GM12892 (cell line): ENCODE measurements at regions not wholly inside any gene's neighbourhood (a gene's known extent, or its start where the extent isn't known, plus 50 kb on each side); places are given as distances from the start of the nearest gene placed in this dataset.

ENCODE experiments used
- DNase-seq: peaks from one replicate; pipeline ENCODE4 v3.0.0; 2011; ENCODE audit not compliant: insufficient read length
- FAIRE-seq: peaks from 2 replicates; lab custom pipeline; 2011; peaks lifted over from hg19 to GRCh38; lab: Jason Lieb, UNC
- POLR2A ChIP-seq: IDR thresholded peaks from 2 replicates; pipeline ENCODE4 v1.6.1; 2011; ENCODE audit warnings: low read depth, low read length, control low read depth
- POLR2AphosphoS5 ChIP-seq: IDR thresholded peaks from 2 replicates; pipeline ENCODE4 v1.6.1; 2011; ENCODE audit warnings: low read depth, low read length, control low read depth
- TAF1 ChIP-seq: IDR thresholded peaks from 2 replicates; pipeline ENCODE4 v1.6.1; 2011; ENCODE audit warnings: low read depth, mild to moderate bottlenecking, control low read depth, low read length, borderline replicate concordance

DNA sequence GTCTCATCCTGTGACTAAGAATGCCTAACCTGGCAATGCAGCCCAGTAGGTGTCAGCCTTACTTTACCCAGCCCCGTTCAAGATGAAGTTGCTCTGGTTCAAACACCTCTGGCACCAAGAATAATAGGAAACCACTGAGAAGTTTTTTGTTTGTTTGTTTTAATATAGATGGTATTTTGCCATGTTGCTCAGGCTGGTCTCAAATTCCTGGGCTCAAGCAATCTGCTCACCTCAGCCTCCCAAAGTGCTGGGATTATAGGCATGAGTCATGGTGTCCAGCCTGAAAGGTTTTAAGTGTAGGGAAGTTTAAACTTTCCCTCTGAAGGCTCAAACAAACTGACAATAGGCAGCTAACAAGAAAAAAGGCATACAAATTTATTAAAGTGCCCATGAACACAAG lies 51.2 kb upstream of the ABCC4 start:
- TF ChIP-seq POLR2AphosphoS5 (no peak), POLR2A (no peak), TAF1 (no peak)
- FAIRE-seq: no peak
- DNase-seq: no peak

DNA sequence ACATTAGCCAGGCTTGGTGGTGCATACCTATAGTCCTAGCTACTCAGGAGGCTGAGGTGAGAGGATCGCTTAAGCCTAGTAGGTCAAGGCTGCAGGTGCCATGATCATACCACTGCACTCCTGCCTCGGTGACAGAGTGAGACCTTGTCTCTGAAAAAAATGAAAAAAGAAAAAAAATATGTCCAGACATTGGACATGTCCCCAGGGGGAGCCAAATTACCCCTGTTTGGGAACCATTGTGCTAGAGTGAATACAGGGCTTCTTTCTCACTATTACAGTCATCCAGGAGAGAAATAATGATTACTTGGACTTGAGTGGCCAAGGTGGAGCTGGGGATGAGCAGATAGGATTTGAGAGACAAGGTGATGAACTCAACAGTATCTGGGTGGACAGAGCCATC lies 52.9 kb upstream of the ABCC4 start:
- TF ChIP-seq POLR2AphosphoS5: no peak
- TF ChIP-seq TAF1: no peak
- TF ChIP-seq POLR2A: no peak
- DNase-seq: no peak
- FAIRE-seq: peak; percentile 9

DNA sequence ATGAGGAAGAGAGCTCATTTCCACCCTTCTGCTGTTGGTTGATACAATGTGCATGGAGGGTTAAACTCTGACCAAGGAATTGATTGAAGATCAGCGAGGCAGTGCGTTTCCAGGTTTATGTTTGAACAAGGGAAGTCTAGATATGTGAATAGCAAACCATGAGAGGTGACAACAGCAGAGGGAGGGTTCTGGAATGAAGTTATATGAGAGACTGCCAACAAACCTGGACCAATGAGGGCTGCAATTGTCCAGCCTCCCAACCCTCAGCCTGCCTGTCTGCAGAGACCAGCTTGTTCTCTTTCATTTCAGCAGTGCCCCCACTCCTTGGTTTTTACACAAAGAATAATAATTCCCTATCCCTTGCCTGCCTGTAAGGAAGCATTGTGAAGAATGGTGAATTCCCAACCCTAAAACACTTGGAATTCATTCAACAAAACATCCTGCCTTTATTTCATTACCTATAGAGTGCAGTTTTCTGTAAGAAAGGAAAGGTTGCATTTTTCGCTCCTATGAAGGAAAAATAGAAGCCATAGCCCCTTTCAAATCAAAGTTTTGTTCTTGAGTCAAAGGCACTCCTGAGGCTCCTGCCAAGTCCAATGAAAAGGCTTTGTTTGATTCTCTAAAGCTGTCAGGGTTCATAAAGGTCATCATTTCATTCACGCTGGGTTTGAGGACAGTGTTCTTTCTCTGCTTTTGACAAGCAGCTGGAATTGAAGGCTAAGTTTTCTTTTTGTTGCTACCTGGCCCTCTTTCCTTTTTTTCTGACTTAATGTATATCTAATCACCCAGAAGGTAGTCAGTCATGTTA lies 53.6 kb upstream of the ABCC4 start:
- no peak for DNase-seq
- TF ChIP-seq TAF1 (no peak), POLR2A (no peak), POLR2AphosphoS5 (no peak)
- FAIRE-seq: no peak

DNA sequence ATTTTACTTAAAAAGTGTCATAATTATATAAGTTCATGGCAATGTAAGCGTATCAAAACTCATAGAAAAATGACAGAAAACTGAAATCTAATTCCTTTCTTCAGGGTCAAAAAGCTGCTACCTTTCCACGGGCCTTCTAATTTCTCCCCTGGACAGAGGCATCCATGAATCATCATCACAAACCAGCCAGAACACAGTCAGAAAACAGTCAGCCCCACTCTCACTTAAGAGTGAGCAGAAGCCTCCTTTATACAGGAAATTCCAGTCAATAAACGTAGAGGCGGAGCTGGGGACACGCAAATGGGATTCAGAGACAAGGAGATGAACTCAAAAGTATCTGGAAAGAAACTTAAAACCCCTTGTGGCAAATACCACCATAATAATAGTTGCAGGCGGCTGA lies 54.2 kb upstream of the ABCC4 start:
- DNase-seq (no peak), FAIRE-seq (no peak)
- no peak for TF ChIP-seq POLR2AphosphoS5
- TF ChIP-seq TAF1: no peak
- TF ChIP-seq POLR2A: no peak

DNA sequence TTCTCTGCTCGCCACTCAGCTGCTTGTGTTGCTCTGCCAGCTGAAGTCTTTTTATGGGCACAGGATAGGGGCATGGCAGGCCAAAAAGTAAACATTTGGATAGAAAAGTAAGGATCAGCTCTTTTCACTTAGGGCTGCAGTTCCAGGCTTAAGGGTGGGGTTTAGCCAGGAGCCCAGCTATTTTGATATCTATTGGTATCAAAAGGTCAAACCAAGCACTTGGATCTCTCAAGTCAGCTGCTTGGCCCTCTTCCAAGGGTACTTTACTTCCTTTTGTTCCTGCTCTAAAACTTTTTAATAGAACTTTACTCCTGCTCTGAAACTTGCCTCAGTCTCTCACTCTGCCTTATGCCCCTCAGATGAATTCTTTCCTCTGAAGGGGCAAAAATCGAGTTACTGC lies 55.7 kb upstream of the ABCC4 start:
- TF ChIP-seq POLR2AphosphoS5: no peak
- TF ChIP-seq TAF1: no peak
- TF ChIP-seq POLR2A: no peak
- FAIRE-seq (no peak), DNase-seq (no peak)

DNA sequence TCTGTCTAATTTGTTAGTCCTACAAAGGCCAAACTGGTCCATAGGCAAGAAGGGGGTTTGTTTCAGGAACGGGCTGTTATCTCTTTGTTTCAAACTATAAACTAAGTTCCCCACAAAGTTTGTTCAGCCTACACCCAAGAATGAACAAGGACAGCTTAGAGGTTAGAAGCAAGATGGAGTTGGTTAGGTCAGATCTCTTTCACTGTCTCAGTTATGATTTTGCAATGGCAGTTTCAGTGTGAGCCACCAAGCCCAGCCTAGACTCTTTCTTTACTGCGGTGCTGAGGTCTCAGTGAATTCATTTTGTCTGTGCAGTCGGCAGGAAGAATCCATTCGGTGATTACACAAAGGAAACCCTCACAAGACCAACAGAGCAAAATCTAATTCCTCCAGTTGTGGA lies 56.6 kb upstream of the ABCC4 start:
- FAIRE-seq (no peak), DNase-seq (no peak)
- no peak for TF ChIP-seq POLR2A
- TF ChIP-seq POLR2AphosphoS5: no peak
- no peak for TF ChIP-seq TAF1

DNA sequence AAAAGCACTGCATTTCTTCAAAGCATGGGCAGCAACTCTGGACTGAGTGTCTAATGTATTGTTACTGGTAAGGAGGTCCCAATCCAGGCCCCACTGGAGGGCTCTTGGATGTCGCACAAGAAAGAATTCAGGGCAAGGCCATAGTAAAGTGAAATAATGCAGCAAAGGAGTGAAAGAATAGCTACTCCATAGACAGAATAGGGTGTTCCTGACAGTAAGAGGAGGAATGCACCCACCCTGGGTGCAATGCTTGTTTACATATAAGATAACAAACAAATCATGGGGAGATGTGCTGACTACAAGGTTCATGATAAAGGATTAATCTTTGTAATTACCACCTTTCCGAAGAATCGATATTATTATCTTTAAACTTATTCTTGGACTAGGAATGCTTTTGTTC lies 58.8 kb upstream of the ABCC4 start:
- no peak for DNase-seq
- TF ChIP-seq TAF1 (no peak), POLR2A (no peak), POLR2AphosphoS5 (no peak)
- FAIRE-seq: no peak

DNA sequence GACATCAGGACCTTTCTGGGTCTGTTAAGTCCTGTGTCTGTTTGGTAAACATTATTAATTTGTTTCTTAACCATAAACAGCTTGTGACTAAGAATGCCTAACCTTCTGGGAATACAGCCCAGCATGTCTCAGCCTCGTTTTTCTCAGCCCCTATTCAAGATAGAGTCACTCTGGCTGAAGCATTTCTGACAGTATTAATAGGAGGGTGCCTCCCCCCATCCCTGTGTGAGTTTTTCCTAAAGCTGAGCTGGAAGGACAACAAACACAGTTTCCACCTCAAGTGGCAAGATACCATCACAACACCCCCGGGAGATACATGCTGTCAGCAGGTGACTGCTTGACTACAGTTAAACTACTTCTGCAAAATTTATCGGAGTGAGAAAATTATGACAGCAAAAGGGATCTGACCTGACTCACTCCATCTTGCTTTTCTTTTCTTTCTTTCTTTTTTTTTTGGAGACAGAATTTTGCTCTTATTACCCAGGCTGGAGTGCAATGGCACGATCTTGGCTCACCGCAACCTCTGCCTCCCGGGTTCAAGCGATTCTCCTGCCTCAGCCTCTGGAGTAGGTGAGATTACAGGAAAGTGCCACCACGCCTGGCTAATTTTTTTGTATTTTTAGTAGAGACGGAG lies 59.3 kb upstream of the ABCC4 start:
- DNase-seq: no peak
- TF ChIP-seq POLR2A (no peak), POLR2AphosphoS5 (no peak), TAF1 (no peak)
- FAIRE-seq: no peak

DNA sequence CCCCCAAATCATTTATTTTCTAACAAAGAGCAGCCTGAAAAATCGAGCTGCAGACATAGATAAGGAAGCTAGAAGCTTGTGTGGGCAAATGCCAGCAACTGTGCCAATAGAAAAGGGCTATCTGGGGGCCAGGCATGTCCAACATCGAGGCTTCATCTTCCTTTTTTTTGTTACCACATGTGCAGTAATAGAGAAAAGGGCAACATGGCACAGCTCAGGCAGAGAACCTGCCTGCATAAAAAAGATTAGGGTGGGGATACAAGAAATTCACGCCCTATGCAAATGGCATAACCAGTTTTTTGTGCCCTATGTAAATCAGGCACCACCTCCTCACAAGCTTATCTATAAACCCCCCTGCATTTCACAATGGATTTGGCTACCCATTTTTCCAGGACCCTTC lies 60.4 kb upstream of the ABCC4 start:
- FAIRE-seq (no peak), DNase-seq (no peak)
- no peak for TF ChIP-seq POLR2A
- TF ChIP-seq POLR2AphosphoS5: no peak
- no peak for TF ChIP-seq TAF1

DNA sequence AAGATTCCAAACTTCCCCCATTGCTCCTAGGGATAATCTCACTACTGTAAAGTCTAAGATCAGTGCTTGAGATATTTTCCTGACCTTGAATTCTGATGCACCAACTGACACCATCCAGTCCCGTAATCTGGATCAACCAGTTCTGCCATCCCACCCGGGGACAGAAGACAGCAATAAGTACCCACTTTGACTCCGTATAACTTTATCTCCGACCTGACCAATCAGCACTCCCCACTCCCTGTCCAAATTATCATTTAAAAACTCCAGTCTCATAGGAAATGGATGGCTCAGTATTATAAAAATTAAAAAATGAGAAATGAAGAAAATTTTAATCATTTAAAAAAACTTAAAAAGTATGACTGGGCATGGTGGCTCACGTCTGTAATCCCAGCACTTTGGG lies 61.4 kb upstream of the ABCC4 start:
- TF ChIP-seq TAF1 (no peak), POLR2AphosphoS5 (no peak), POLR2A (no peak)
- FAIRE-seq (no peak), DNase-seq (no peak)

DNA sequence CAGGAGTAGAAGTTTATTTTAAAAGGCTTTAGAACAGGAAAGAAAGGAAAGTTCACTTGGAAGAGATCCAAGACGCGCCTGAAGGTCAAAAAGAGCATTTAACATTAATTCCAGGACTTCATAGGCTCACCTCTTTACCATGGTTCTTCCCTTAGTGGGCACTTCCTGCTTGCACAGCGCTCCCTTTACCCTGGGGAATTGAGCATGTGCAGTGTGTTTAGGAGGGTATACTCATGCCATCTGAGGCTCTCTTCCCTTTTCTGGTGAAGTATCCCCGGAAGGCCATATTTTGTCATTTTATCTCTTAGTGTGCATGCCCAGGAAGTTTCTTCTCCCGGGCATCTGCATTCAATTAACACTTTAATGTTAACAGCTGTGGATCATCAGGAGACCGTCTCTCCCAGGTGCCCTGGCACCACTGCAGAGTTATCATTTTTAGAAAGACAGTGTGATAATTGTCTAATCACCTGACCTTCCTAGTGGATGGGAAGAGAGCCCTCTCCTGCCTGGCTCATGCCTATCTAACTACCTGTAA lies 66.1 kb upstream of the ABCC4 start:
- DNase-seq (no peak), FAIRE-seq (no peak)
- no peak for TF ChIP-seq POLR2A

DNA sequence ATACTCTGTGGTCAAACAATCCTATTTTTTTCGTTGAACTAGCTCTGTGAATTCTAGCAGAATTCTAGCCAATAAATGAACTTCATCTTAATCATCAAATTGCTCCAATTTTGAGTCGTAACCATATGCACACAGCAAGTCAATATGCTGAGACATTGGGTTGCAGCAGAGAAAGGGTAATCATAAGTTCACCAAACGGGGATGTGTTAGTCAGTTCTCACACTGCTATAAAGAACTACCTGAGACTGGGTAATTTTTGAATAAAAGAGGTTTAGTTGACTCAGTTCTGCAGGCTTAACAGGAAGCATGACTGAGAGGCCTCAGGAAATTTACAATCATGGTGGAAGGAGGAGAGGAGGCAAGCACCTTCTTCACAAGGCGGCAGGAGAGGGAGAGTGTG lies 67.7 kb upstream of the ABCC4 start:
- FAIRE-seq (no peak), DNase-seq (no peak)
- TF ChIP-seq TAF1: no peak
- no peak for TF ChIP-seq POLR2AphosphoS5
- TF ChIP-seq POLR2A: no peak

DNA sequence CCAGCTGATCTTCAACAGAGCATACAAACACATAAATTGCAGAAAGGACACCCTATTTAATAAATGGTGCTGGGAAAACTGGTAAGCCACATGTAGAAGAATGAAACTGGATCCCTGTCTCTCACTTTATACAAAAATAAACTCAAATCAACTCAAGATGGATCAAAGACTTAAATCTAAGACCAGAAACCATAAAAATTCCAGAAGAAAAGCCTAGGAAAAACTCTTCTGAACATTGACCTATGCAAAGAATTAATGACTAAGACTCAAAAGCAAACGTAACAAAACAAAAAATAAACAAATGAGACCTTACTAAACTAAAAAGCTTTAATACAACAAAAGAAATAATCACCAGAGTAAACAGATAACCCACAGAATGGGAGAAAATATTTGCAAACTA lies 74.5 kb upstream of the ABCC4 start:
- TF ChIP-seq POLR2AphosphoS5: no peak
- TF ChIP-seq POLR2A: no peak
- no peak for TF ChIP-seq TAF1
- no peak for DNase-seq
- FAIRE-seq: no peak

DNA sequence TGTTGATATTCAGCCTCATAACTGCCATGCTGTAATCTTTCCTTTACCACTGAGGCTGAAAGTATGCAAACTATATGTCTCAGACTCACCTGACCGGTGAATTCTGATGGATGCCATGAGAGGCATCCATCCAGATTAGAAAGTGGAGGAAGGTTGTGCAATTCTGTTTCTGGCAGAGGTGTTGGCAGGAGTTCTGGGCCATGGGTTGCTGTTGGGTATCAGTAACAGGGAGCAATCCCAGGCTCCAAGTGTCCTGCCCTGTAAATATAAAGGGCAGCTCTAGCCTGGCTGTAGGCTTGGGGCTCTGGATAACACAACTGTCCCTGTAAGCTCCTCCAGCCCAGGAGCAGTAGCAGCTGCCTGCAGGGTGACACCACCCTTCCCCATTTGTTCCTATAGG lies 77.4 kb upstream of the ABCC4 start:
- TF ChIP-seq POLR2A: no peak
- TF ChIP-seq POLR2AphosphoS5: no peak
- TF ChIP-seq TAF1: no peak
- FAIRE-seq: no peak
- DNase-seq: no peak
